ENCODE measurements at regions not wholly inside any gene's neighbourhood (a gene's known extent, or its start where the extent isn't known, plus 50 kb on each side); places are given as distances from the start of the nearest gene placed in this dataset.

- TF ChIP-seq, protein P1, sequence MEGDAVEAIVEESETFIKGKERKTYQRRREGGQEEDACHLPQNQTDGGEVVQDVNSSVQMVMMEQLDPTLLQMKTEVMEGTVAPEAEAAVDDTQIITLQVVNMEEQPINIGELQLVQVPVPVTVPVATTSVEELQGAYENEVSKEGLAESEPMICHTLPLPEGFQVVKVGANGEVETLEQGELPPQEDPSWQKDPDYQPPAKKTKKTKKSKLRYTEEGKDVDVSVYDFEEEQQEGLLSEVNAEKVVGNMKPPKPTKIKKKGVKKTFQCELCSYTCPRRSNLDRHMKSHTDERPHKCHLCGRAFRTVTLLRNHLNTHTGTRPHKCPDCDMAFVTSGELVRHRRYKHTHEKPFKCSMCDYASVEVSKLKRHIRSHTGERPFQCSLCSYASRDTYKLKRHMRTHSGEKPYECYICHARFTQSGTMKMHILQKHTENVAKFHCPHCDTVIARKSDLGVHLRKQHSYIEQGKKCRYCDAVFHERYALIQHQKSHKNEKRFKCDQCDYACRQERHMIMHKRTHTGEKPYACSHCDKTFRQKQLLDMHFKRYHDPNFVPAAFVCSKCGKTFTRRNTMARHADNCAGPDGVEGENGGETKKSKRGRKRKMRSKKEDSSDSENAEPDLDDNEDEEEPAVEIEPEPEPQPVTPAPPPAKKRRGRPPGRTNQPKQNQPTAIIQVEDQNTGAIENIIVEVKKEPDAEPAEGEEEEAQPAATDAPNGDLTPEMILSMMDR (IDR thresholded peaks at IDR 0.05), result no peak
- TF ChIP-seq POLR2A (IDR thresholded peaks at IDR 0.05), result no peak
Observed at GRCh38 chr2:221064058-221064854, 507.8 kb downstream of the EPHA4 start.

Measured in body of pancreas (tissue), 4 donors.